GM19468 (cell line): ENCODE measurements at regions not wholly inside any gene's neighbourhood (a gene's known extent, or its start where the extent isn't known, plus 50 kb on each side); places are given as distances from the start of the nearest gene placed in this dataset.

Source experiments
- ATAC-seq: cut with Tn5 transposase; IDR thresholded peaks from one replicate; pipeline ENCODE4 v1.9.1; 2021; ENCODE audit warnings: mild to moderate bottlenecking, moderate library complexity, moderate number of reproducible peaks; ENCODE audit not compliant: unreplicated experiment; ENCODE audit errors: extremely low read depth

DNA sequence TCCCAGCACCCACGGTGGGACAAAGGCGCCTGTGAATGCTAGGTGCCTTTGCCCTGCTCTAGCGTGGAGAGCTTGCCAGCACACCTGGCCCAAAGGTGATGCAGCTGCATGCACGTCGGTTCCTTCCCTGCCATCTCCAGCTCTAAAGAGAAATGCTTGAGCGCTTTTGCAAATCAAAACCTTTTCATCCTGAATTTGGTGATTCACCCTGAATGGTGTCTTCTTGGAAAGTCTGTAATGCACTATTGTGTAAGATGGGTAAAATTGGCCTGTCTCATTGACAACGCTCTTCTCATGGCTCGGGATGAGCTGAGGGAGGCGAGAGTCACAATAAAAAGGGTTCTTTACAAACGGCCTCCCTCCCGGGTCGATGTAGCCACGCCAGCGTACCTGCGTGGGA, 103.1 kb upstream of the ID4 start:
- ATAC-seq, result no peak

DNA sequence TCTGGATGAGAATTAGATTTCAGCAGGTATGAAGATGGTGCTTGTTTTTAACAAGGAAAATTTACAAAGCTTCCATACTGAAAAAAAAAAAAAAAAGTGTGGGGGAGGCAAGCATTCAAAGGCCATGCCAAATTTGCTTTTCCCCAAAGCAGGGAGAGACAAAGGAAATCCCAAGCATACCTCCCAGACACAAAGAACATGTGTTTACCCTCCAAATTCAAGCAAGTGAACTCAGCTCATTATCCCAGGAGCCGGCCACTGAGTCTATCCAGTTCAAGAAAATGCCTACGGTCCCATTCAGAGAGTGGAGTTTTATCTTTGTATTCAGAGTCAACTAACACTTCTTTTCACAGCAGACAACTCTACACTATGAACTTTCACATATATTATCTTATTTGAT, 102.7 kb upstream of the ID4 start:
- ATAC-seq, result no peak

DNA sequence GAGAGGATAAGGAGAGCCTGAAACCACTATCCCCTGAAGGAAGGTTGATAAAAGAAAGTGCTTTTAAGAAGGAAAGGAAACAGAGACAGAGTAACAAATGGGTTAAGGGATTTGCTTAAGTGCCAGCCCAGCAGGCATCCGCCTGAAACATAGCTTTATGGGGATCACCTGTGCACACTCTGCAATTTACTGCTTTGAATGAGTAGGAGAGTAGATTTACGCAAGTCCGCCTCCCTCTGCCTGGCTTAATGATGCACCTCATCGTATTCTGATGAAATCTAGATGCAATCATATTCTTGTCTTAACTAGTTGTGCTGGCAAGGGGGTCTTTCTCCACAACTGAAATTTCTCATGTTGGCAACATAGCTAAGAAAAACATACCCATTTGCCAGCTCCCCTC, 101.1 kb upstream of the ID4 start:
- ATAC-seq, result no peak

GRCh38 chr6:19738010-19738409, 99.2 kb upstream of the ID4 start:
- no peak for ATAC-seq

DNA sequence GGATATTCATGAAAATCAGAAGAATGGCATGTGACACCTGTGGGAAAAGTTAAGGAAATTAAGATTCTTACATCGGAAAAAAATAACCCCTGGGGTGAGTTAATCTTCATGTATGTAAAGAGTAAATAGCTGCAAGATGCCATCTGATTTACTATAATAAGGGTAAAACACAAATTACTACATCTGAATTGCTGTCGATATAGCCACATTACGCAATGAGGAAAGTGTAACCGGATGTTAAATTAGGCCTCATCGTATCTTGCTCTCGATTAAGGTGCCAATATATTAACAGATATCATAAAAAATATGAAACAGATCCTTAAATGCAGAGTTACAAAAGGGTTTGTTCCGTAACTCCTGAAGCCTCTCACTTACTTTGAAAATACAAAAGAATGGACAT, 87.4 kb upstream of the ID4 start:
- ATAC-seq, result no peak

DNA sequence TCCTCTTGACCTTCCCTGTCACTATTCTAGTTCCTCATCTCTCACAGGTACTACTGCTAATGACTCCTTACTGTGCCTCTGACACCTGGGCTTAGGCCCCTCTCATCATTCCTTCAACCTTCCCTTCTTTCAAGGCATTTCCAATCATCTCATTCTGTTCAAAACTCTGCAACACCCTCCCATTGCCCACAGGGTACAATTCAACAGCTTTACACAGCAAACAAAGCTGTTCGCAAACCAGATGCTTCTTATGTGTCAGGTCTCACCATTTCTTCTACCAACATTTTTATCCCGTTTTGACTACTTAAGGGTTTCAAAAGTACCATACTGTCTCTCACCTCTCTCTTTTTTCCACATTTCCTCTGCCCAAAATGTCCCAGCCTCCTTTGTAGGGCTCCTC, 84.4 kb upstream of the ID4 start:
- no peak for ATAC-seq

- ATAC-seq, result no peak
These were observed 83.3 kb upstream of the ID4 start for GRCh38 chr6:19753826-19754225.

DNA sequence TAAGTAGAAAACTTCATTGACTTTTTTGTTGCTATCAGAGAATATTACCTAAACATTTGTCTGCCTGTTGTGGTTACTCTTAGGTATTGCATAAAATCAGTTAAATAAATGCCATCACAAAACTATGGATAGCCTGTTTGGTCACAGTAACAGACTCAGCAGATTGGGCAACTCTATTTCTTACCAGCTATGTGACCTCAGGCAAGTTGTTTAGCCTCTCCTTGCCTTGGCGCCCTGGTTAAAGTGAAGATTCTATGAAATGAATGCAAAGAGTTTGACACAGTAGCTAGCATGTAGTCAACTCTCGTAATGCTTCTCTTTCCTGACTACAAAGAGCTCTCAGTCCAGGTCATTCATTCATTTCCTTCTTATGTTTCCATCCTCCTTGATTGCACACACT, 82.5 kb upstream of the ID4 start:
- ATAC-seq, result no peak

DNA sequence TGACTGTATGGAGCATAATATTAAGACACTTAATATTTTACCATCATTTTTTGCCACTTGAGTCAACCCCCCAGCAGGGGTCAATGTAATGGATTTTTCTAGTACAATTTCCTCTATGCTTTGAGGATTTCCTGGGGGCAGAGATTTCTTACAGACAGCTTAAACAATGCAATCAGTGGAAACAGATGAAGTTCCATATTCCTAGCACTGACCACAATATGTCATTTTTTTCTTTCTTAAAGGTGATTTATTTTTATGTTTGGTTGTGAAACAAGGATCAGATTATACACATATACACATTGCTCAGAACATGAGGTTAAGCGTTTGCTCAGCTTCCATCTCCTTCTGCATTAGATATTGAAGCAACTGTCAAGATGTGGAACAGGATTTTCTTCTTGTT, 82.0 kb upstream of the ID4 start:
- no peak for ATAC-seq

DNA sequence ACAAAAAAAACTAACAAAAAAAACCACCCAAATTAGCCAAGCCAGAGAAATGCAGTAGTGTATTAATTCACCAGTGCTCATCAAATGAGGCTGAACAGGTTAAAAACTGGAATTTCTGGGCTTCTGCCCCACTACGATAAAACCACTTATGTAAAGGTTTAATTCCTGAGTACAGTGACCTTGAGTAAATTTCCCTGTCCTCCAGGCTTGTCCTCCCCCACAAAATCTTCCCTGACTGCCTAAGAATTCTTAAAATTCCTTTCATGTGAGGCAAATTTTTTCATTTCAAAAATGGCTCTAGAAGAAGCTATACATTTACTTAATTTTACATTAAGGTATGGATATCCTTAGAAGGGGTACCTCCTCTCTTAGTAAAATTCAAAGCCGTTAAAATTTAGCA, 80.1 kb upstream of the ID4 start:
- no peak for ATAC-seq

DNA sequence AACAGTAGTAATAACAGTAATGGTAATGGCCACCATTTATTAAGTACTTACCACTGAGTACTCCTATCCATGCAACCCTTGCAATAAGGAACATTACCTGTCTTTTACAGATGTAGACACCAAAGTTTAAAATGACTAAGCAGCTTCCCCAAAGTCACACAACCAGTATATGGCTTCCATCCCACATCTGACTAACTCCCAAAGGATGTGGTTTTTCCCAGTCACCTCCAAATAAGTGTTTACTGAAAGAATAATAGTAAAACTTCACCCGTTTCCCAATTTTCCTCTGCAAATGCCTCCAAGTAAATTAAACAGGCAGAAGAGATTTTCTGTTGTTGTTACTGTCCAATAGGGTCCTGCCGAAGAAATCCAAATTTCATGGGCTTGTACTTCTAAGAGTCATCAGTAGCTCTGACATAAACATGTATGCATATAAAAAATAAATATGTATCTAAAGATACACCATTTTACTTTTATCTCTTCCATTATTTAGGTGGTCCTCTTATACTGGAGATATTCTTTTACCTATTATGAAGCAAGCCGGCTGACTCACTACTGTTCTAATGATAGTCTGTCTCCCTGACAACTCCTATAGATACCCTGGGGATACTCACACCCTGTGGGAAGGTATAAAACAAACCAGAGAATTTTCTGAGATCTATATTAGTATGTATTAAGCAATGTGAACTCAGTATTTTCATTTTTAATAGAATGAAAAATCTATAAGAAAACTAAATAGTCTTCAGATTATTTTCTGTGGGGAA, 77.9 kb upstream of the ID4 start:
- ATAC-seq, result no peak

DNA sequence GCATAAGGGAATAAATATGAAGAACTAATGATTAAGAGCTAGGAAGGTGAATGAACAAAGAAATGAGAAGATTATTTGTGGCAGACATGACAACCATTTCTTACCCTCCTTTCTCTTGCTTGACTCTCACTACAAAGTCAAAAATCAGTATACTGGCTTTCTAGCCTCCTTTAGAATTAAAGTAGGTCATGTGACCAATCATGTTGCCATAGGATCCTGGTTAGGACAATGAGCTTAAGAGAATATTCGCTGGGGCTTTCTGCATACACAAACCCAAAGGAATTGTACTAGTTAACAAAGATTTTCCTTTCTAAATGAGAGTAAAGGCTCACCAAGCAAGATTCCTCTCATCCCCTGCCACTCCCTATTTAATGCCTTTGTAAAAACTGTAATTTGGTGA, 76.0 kb upstream of the ID4 start:
- ATAC-seq, result no peak

- ATAC-seq, result no peak
These were observed 65.3 kb upstream of the ID4 start for GRCh38 chr6:19771753-19772336.

DNA sequence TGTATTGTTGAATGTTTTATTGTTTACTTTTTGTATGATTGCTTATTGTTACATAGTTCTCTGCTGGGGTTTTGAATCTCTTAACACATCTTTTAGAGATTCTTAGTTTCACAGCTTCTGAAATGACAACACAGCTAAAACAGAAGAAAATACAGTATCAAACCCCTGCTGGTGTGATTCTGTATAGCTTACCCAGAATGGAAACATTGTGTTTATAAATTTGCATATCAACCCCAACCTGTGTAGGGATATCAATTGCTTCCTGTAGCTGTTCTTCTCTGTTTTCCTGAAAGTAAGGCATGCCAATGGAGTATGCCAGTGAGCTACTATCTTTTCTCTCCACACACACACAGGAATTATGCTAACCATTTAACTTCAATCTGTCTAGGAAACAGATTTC, 64.3 kb upstream of the ID4 start:
- ATAC-seq, result no peak

DNA sequence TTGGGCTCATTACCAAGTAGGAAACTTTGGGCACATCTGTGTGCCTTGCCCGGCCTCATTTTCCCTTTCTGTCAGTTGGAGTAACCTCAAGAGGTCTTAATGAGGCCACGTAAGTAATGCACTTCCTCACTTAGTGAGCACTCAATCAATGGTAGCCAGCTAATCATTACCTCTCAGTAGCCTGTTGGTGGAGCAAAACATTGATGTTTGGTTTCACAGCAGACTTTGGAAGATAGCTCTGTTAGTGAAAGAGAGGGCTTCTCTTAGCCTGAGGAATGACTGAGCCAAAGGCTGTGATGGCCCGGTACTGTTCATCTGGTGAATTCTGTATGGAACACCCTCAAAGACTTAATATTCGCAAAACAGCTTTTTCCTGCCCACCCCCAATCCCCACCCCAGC, 55.9 kb upstream of the ID4 start:
- no peak for ATAC-seq

GRCh38 chr6:19782588-19782987, 54.6 kb upstream of the ID4 start:
- no peak for ATAC-seq
